ENCODE measurements at regions not wholly inside any gene's neighbourhood (a gene's known extent, or its start where the extent isn't known, plus 50 kb on each side); places are given as distances from the start of the nearest gene placed in this dataset.

GRCh38 chr4:60926624-60927023 lies 273.5 kb upstream of the ADGRL3 start:
- DNase-seq (ENCODE audit: low read depth): no peak
- no peak for TF ChIP-seq CTCF (IDR thresholded peaks at IDR 0.05; ENCODE audit: insufficient read depth, low read depth, low read length, missing control alignments)
- no peak overlapping the region for H3K4me3 ChIP-seq (ENCODE audit: low read length)

- TF ChIP-seq CTCF (IDR thresholded peaks at IDR 0.05; ENCODE audit: insufficient read depth, low read depth, low read length, missing control alignments): no peak
- no peak for DNase-seq (ENCODE audit: low read depth)
Observed at GRCh38 chr4:60930866-60931265, 269.3 kb upstream of the ADGRL3 start.

GRCh38 chr4:60934566-60935295 lies 265.4 kb upstream of the ADGRL3 start:
- no peak for DNase-seq (ENCODE audit: low read depth)
- no peak overlapping the region for H3K4me3 ChIP-seq (ENCODE audit: low read length)
- TF ChIP-seq CTCF (IDR thresholded peaks at IDR 0.05; ENCODE audit: insufficient read depth, low read depth, low read length, missing control alignments): no peak

More at GRCh38 chr4:60930866-60931265, 269.3 kb upstream of the ADGRL3 start:
- no peak overlapping the region for H3K4me3 ChIP-seq (ENCODE audit: low read length)

GRCh38 chr4:60938181-60938580 lies 261.9 kb upstream of the ADGRL3 start:
- H3K4me3 ChIP-seq (ENCODE audit: low read length): no peak overlapping the region
- no peak for TF ChIP-seq CTCF (IDR thresholded peaks at IDR 0.05; ENCODE audit: insufficient read depth, low read depth, low read length, missing control alignments)
- DNase-seq (ENCODE audit: low read depth): no peak

GRCh38 chr4:60938621-60939020 lies 261.5 kb upstream of the ADGRL3 start:
- no peak overlapping the region for H3K4me3 ChIP-seq (ENCODE audit: low read length)
- peak; percentile 66 for DNase-seq (ENCODE audit: low read depth)
- no peak for TF ChIP-seq CTCF (IDR thresholded peaks at IDR 0.05; ENCODE audit: insufficient read depth, low read depth, low read length, missing control alignments)

- H3K4me3 ChIP-seq (ENCODE audit: low read length): no peak overlapping the region
- DNase-seq (ENCODE audit: low read depth): no peak
- TF ChIP-seq CTCF (IDR thresholded peaks at IDR 0.05; ENCODE audit: insufficient read depth, low read depth, low read length, missing control alignments): no peak
Observed at GRCh38 chr4:60944060-60944459, 256.1 kb upstream of the ADGRL3 start.

- H3K4me3 ChIP-seq (ENCODE audit: low read length): no peak overlapping the region
- TF ChIP-seq CTCF (IDR thresholded peaks at IDR 0.05; ENCODE audit: insufficient read depth, low read depth, low read length, missing control alignments): no peak
- DNase-seq (ENCODE audit: low read depth): no peak
Observed at GRCh38 chr4:60945641-60946040, 254.5 kb upstream of the ADGRL3 start.
